K562 (cell line): ENCODE measurements at regions not wholly inside any gene's neighbourhood (a gene's known extent, or its start where the extent isn't known, plus 50 kb on each side); places are given as distances from the start of the nearest gene placed in this dataset.

Experiments used
- FOSL1 ChIP-seq: fragments of 200-800 bp; sonication (Bioruptor generic); conservative IDR thresholded peaks from 2 replicates; pipeline ENCODE4 v1.6.1; 2016; ENCODE audit warnings: missing genetic modification characterization, missing compliant biosample characterization
- IRF9 ChIP-seq: fragments of 450-650 bp; IDR thresholded peaks from 2 replicates; pipeline ENCODE4 v1.6.1; 2016; ENCODE audit warnings: missing biosample characterization, missing genetic modification characterization
- KDM4B ChIP-seq, 2 experiments: fragments of 450-650 bp in 1 of 2; sonication (generic) in 1 of 2; IDR thresholded peaks; 2 replicates each; pipeline ENCODE4 v1.6.1; 2016 to 2017; ENCODE audit warnings: borderline replicate concordance in 2 of 2, antibody characterized with exemption in 1 of 2, low read depth in 1 of 2, mild to moderate bottlenecking in 1 of 2
- SIRT6 ChIP-seq: IDR thresholded peaks from one replicate; pipeline ENCODE4 v1.6.1; 2012; ENCODE audit warnings: low read depth, mild to moderate bottlenecking, control low read depth, inconsistent platforms, low read length, moderate library complexity
- ZBTB33 ChIP-seq: sonication (generic); formaldehyde crosslinking; IDR thresholded peaks from 2 replicates; pipeline ENCODE4 v1.8.1; 2023; ENCODE audit warnings: mild to moderate bottlenecking, missing genetic modification reagents
- ZNF589 ChIP-seq: fragments of 200-800 bp; sonication (Bioruptor generic); IDR thresholded peaks from 2 replicates; pipeline ENCODE4 v1.6.1; 2016; ENCODE audit warnings: low read depth, missing genetic modification characterization, missing compliant biosample characterization
- ZNF644 ChIP-seq: fragments of 200-800 bp; sonication (Bioruptor generic); IDR thresholded peaks from 2 replicates; pipeline ENCODE4 v1.6.1; 2016; ENCODE audit warnings: low read depth, missing genetic modification characterization, missing compliant biosample characterization
- TF ChIP-seq, protein P1 (sequence below), 3 experiments: IDR thresholded peaks in 2 of 3; conservative IDR thresholded peaks in 1 of 3; 2 replicates each; pipeline ENCODE4 v1.5.1; 2011 to 2012; ENCODE audit warnings: low read length in 3 of 3, mild to moderate bottlenecking in 3 of 3, control low read depth in 2 of 3, improper control_type of control experiment in 1 of 3, inconsistent platforms in 1 of 3, low read depth in 1 of 3, mixed read lengths in 1 of 3, moderate library complexity in 1 of 3; ENCODE audit not compliant: insufficient read depth in 2 of 3
- TF ChIP-seq, protein P2 (sequence below): sonication (generic); formaldehyde crosslinking; IDR thresholded peaks from 2 replicates; pipeline ENCODE4 v1.8.0; 2022; ENCODE audit warnings: missing genetic modification reagents, mild to moderate bottlenecking, borderline replicate concordance
- TF ChIP-seq, protein P3 (sequence below), 2 experiments: fragments of 450-650 bp; IDR thresholded peaks; 2 replicates each; pipeline ENCODE4 v1.6.1; 2016

GRCh38 chr1:79568411-79568810 lies 561.9 kb upstream of the ADGRL4 start:
- TF ChIP-seq, protein P1, sequence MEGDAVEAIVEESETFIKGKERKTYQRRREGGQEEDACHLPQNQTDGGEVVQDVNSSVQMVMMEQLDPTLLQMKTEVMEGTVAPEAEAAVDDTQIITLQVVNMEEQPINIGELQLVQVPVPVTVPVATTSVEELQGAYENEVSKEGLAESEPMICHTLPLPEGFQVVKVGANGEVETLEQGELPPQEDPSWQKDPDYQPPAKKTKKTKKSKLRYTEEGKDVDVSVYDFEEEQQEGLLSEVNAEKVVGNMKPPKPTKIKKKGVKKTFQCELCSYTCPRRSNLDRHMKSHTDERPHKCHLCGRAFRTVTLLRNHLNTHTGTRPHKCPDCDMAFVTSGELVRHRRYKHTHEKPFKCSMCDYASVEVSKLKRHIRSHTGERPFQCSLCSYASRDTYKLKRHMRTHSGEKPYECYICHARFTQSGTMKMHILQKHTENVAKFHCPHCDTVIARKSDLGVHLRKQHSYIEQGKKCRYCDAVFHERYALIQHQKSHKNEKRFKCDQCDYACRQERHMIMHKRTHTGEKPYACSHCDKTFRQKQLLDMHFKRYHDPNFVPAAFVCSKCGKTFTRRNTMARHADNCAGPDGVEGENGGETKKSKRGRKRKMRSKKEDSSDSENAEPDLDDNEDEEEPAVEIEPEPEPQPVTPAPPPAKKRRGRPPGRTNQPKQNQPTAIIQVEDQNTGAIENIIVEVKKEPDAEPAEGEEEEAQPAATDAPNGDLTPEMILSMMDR (IDR thresholded peaks at IDR 0.05 in 2 of 3, conservative IDR thresholded peaks at IDR 0.05 in 1 of 3; ENCODE audit: insufficient read depth in 2 of 3, low read depth in 1 of 3, low read length in 3 of 3), result no peak
- no peak for TF ChIP-seq FOSL1 (tag)
- TF ChIP-seq ZNF589 (CRISPR knock-in tag), result no peak
- TF ChIP-seq, protein P2, sequence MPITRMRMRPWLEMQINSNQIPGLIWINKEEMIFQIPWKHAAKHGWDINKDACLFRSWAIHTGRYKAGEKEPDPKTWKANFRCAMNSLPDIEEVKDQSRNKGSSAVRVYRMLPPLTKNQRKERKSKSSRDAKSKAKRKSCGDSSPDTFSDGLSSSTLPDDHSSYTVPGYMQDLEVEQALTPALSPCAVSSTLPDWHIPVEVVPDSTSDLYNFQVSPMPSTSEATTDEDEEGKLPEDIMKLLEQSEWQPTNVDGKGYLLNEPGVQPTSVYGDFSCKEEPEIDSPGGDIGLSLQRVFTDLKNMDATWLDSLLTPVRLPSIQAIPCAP (CRISPR knock-in tag), result no peak
- no peak for TF ChIP-seq KDM4B (IDR thresholded peaks at IDR 0.05; ENCODE audit: borderline replicate concordance in 2 of 2, low read depth in 1 of 2)
- no peak for TF ChIP-seq ZBTB33 (CRISPR knock-in tag)
- no peak for TF ChIP-seq IRF9 (tag)
- no peak for TF ChIP-seq ZNF644
- TF ChIP-seq SIRT6, result no peak
- TF ChIP-seq, protein P3, sequence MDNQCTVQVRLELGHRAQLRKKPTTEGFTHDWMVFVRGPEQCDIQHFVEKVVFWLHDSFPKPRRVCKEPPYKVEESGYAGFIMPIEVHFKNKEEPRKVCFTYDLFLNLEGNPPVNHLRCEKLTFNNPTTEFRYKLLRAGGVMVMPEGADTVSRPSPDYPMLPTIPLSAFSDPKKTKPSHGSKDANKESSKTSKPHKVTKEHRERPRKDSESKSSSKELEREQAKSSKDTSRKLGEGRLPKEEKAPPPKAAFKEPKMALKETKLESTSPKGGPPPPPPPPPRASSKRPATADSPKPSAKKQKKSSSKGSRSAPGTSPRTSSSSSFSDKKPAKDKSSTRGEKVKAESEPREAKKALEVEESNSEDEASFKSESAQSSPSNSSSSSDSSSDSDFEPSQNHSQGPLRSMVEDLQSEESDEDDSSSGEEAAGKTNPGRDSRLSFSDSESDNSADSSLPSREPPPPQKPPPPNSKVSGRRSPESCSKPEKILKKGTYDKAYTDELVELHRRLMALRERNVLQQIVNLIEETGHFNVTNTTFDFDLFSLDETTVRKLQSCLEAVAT (IDR thresholded peaks at IDR 0.05), result no peak
